HFF-Myc (cell line): ENCODE measurements at regions not wholly inside any gene's neighbourhood (a gene's known extent, or its start where the extent isn't known, plus 50 kb on each side); places are given as distances from the start of the nearest gene placed in this dataset.

Experiments used
- DNase-seq: peaks from one replicate; pipeline ENCODE4 v3.0.0-alpha.2; 2011; ENCODE audit warnings: low read depth; ENCODE audit errors: extremely low read depth
- H3K4me3 ChIP-seq: replicated peaks from 2 replicates; pipeline ENCODE4 v1.5.1; 2011; ENCODE audit warnings: low read depth, mild to moderate bottlenecking, control low read depth, low read length
- TF ChIP-seq, protein P1 (sequence below): IDR thresholded peaks from 2 replicates; pipeline ENCODE4 v1.5.1; 2012; ENCODE audit warnings: mild to moderate bottlenecking, low read depth, low read length, control low read depth; ENCODE audit errors: missing control alignments

DNA sequence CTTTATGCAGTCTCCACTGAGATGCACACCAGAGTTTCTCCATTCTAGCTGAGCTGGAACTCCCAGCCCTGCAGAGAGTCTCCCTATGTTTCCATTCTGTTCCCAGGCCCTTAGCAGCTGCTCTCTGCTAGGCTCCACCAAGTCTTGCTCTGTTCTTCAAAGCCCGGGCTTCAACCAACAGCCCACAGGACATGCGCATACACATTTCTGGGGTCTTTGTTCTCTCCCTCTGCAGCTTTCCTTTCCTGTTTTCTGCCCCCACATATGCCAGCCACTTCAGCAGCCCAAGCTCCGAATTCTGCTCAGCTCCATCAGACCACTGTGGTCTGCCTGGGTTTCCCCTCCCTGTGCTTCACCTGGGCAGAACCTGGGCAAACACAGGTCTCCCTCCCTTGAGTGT lies 205.9 kb downstream of the CBLN1 start:
- TF ChIP-seq, protein P1, sequence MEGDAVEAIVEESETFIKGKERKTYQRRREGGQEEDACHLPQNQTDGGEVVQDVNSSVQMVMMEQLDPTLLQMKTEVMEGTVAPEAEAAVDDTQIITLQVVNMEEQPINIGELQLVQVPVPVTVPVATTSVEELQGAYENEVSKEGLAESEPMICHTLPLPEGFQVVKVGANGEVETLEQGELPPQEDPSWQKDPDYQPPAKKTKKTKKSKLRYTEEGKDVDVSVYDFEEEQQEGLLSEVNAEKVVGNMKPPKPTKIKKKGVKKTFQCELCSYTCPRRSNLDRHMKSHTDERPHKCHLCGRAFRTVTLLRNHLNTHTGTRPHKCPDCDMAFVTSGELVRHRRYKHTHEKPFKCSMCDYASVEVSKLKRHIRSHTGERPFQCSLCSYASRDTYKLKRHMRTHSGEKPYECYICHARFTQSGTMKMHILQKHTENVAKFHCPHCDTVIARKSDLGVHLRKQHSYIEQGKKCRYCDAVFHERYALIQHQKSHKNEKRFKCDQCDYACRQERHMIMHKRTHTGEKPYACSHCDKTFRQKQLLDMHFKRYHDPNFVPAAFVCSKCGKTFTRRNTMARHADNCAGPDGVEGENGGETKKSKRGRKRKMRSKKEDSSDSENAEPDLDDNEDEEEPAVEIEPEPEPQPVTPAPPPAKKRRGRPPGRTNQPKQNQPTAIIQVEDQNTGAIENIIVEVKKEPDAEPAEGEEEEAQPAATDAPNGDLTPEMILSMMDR: no peak
- DNase-seq: no peak
- H3K4me3 ChIP-seq: no peak overlapping the region

DNA sequence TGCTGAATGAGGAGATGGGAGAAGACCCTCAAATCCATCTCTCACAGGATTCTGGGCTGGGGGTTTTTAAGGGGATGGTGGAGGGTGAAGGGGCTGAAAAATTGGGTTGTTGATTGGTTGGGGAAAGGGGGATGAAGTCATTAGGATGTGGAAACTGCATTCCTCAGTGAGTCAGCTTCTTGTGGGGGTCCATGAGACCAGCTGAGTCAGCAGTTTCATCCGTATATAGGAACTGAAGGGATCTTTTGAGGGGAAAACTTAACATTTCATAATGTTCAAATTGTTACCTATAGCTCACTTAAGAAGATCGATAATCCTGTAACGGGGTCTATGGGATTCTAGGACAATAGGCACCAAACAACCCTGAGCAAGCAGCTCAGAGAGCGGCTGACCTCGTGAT lies 213.4 kb downstream of the CBLN1 start:
- DNase-seq: no peak
- TF ChIP-seq, protein P1: no peak
- no peak overlapping the region for H3K4me3 ChIP-seq

DNA sequence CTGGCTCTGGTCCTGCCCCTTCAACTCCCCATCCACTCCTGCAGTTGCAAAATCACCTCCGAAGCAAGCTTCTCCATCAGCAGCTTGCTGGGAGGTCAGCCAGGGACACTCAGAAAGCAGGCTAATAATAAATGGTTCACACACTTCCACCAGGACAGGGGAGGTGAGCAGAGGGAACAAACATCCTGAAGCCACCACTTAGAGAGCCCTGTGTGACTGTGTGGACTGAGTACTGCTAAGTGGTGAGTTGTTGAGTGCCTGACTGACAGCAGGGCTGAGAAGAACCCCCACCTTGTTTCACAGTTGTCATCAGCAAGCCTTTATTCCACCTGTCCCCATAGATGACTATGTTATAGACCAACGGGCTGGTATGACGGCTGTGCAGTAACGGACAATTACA lies 213.9 kb downstream of the CBLN1 start:
- no peak overlapping the region for H3K4me3 ChIP-seq
- no peak for DNase-seq
- TF ChIP-seq, protein P1: no peak

DNA sequence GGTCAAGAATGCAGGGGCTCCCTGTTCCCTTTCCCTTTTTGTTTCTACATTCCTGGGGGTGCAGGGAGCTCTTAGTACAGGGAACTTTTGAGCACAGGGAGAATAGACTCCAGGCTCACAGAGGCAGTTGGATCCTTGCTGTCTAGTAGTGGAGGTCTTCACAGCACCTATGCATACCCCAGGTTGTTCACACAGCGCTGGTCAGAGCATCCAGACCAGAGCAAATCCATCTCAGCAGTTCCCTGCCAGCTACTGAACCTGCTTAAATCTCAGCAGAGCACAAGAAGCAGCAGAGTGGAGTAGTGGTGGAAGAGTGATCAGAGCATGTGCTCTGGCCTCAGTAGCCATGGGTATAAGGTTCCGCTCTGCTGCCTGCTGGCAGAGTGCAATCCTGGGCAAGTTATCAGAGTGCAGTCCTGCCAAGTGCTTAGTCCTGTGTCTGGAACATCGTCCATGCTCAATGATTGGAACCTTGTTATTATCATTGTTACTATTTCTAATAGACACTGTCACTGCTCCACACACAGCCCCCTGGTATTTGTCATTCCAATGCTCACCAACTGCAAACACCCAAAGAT lies 220.4 kb downstream of the CBLN1 start:
- DNase-seq: no peak
- TF ChIP-seq, protein P1: no peak
- H3K4me3 ChIP-seq: no peak overlapping the region

DNA sequence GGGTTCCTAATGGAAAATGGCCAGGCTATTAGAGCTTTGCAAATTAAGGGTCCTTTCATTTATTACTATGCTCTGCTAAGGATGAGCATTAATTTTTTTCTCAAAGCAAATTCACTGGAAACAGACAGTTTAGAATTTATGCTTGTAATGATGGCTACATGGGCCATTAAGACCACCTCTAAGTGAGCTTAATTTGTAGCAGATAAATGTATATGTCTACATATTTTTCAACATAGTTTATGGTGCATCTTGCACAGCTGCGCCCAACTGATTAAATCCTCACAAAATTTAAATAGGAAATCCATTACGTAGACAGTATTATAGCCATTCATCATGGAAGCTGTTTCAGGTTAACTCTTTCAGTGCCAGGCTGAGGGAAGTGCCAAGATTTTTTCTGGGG lies 220.9 kb downstream of the CBLN1 start:
- no peak for DNase-seq
- TF ChIP-seq, protein P1: no peak
- H3K4me3 ChIP-seq: no peak overlapping the region

DNA sequence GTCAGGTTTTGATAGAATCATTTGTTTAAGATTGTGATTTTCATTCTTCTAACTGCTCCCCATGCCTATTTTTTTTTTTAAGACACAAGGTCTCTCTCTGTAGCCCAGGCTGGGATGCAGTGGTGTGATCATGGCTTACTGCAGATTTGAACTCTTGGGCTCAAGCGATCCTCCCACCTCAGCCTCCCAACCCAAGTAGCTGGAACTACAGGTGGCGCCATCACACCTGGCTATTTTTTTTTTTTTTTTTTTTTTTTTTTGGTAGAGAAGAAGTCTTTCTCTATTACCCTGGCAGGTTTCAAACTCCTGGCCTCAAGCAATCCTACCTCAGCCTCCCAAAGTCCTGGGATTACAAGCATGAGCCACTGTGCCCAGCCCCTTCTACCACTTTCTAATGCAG lies 223.3 kb downstream of the CBLN1 start:
- H3K4me3 ChIP-seq: no peak overlapping the region
- TF ChIP-seq, protein P1: no peak
- DNase-seq: no peak

DNA sequence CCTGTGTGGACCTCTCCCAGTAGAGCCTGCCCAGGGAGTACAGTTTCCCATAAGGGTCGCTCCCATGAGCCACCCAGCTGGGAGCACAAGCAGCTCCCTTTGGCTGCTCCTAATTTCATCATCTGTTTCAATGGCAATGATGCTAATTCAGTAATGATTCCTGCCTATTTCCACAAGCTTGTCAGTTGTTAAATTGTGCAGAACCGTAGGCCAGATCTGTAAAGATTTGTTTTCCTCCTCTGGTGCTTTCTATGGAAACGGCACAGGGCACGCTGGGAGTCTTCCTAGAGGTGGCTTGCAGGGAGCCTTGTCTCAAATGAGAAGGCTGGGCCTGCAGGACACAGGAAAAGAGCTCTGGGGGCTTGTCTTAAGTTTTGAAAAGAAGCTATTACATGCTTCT lies 223.7 kb downstream of the CBLN1 start:
- H3K4me3 ChIP-seq: no peak overlapping the region
- no peak for DNase-seq
- TF ChIP-seq, protein P1: no peak
